HepG2 (cell line): ENCODE measurements at regions not wholly inside any gene's neighbourhood (a gene's known extent, or its start where the extent isn't known, plus 50 kb on each side); places are given as distances from the start of the nearest gene placed in this dataset.

Source experiments
- AHDC1 ChIP-seq: sonication (generic); formaldehyde crosslinking; IDR thresholded peaks from 2 replicates; pipeline ENCODE4 v1.5.1; 2020; ENCODE audit warnings: mild to moderate bottlenecking, missing genetic modification reagents, borderline replicate concordance
- CENPT ChIP-seq: sonication (generic); formaldehyde crosslinking; IDR thresholded peaks from 2 replicates; pipeline ENCODE4 v1.8.0; 2022; ENCODE audit warnings: low read depth, mild to moderate bottlenecking, moderate library complexity, missing genetic modification reagents
- ELF1 ChIP-seq: sonication (generic); formaldehyde crosslinking; IDR thresholded peaks from 2 replicates; pipeline ENCODE4 v1.4.0; 2020; ENCODE audit warnings: missing genetic modification reagents
- ELF3 ChIP-seq: IDR thresholded peaks from 2 replicates; pipeline ENCODE4 v1.6.1; 2016; ENCODE audit warnings: missing genetic modification reagents, missing compliant biosample characterization
- ERF ChIP-seq: IDR thresholded peaks from 2 replicates; pipeline ENCODE4 v1.6.1; 2018; ENCODE audit warnings: missing biosample characterization, missing genetic modification reagents
- HMG20A ChIP-seq: IDR thresholded peaks from 2 replicates; pipeline ENCODE4 v1.6.1; 2016; ENCODE audit warnings: borderline replicate concordance
- KMT2A ChIP-seq: sonication (generic); formaldehyde crosslinking; IDR thresholded peaks from 2 replicates; pipeline ENCODE4 v1.4.0; 2020; ENCODE audit warnings: missing genetic modification reagents
- MEF2D ChIP-seq: sonication (generic); formaldehyde crosslinking; IDR thresholded peaks from 2 replicates; pipeline ENCODE4 v1.5.1; 2020; ENCODE audit warnings: mild to moderate bottlenecking, missing genetic modification reagents
- NR2F2 ChIP-seq: IDR thresholded peaks from 2 replicates; pipeline ENCODE4 v1.6.1; 2012; ENCODE audit warnings: low read depth, inconsistent platforms, borderline replicate concordance
- TAF1 ChIP-seq: sonication (generic); formaldehyde crosslinking; IDR thresholded peaks from 2 replicates; pipeline ENCODE4 v1.4.0; 2020; ENCODE audit warnings: missing genetic modification reagents
- ZNF225 ChIP-seq: sonication (generic); formaldehyde crosslinking; IDR thresholded peaks from 2 replicates; pipeline ENCODE4 v1.4.0; 2020; ENCODE audit warnings: mild to moderate bottlenecking, missing genetic modification reagents
- ZNF30 ChIP-seq: sonication (generic); formaldehyde crosslinking; IDR thresholded peaks from 2 replicates; pipeline ENCODE4 v1.5.0; 2020; ENCODE audit warnings: mild to moderate bottlenecking, missing genetic modification reagents
- ZNF331 ChIP-seq: sonication (generic); formaldehyde crosslinking; IDR thresholded peaks from 2 replicates; pipeline ENCODE4 v1.4.0; 2020; ENCODE audit warnings: missing genetic modification reagents
- ZNF432 ChIP-seq: sonication (generic); formaldehyde crosslinking; IDR thresholded peaks from 2 replicates; pipeline ENCODE4 v1.5.0; 2020; ENCODE audit warnings: missing genetic modification reagents, mild to moderate bottlenecking, borderline replicate concordance
- ZNF644 ChIP-seq: IDR thresholded peaks from 2 replicates; pipeline ENCODE4 v1.6.1; 2016; ENCODE audit warnings: low read depth
- ZNF784 ChIP-seq: sonication (generic); formaldehyde crosslinking; IDR thresholded peaks from 2 replicates; pipeline ENCODE4 v1.5.1; 2020; ENCODE audit warnings: missing genetic modification reagents, mild to moderate bottlenecking, borderline replicate concordance
- ZSCAN29 ChIP-seq: sonication (generic); formaldehyde crosslinking; conservative IDR thresholded peaks from 2 replicates; pipeline ENCODE4 v1.4.0; 2020; ENCODE audit warnings: mild to moderate bottlenecking, missing genetic modification reagents
- TF ChIP-seq, protein P1 (sequence below): sonication (generic); formaldehyde crosslinking; IDR thresholded peaks from 2 replicates; pipeline ENCODE4 v1.5.0; 2020; ENCODE audit warnings: missing genetic modification reagents, mild to moderate bottlenecking, borderline replicate concordance
- TF ChIP-seq, protein P2 (sequence below): sonication (generic); formaldehyde crosslinking; IDR thresholded peaks from 2 replicates; pipeline ENCODE4 v1.5.1; 2020; ENCODE audit warnings: missing genetic modification reagents, mild to moderate bottlenecking, borderline replicate concordance
- TF ChIP-seq, protein P3 (sequence below): sonication (generic); formaldehyde crosslinking; IDR thresholded peaks from 2 replicates; pipeline ENCODE4 v1.8.1; 2022; ENCODE audit warnings: mild to moderate bottlenecking, missing genetic modification reagents
- TF ChIP-seq, protein P4 (sequence below): IDR thresholded peaks from 2 replicates; pipeline ENCODE4 v1.6.1; 2016; ENCODE audit warnings: mild to moderate bottlenecking, missing biosample characterization, missing genetic modification reagents

GRCh38 chr1:88117597-88117996 lies 566.5 kb upstream of the PKN2 start (continued):
- TF ChIP-seq AHDC1 (CRISPR knock-in tag) (no peak), KMT2A (CRISPR knock-in tag) (no peak), ZNF225 (CRISPR knock-in tag) (no peak), NR2F2 (no peak), HMG20A (CRISPR knock-in tag) (no peak), ZNF331 (CRISPR knock-in tag) (no peak; the same call in 1 of the 2 replicates), ERF (CRISPR knock-in tag) (no peak), TAF1 (CRISPR knock-in tag) (no peak), MEF2D (CRISPR knock-in tag) (no peak), ZNF30 (CRISPR knock-in tag) (no peak), CENPT (CRISPR knock-in tag) (no peak), ELF1 (CRISPR knock-in tag) (no peak), ELF3 (CRISPR knock-in tag) (no peak), ZNF784 (CRISPR knock-in tag) (no peak), ZNF432 (CRISPR knock-in tag) (no peak), ZSCAN29 (CRISPR knock-in tag) (no peak), ZNF644 (CRISPR knock-in tag) (no peak)
- TF ChIP-seq, protein P1, sequence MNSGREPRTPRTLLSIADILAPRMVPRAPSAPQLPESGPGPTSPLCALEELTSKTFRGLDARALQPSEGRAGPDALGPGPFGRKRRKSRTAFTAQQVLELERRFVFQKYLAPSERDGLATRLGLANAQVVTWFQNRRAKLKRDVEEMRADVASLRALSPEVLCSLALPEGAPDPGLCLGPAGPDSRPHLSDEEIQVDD (CRISPR knock-in tag): no peak
- TF ChIP-seq, protein P2, sequence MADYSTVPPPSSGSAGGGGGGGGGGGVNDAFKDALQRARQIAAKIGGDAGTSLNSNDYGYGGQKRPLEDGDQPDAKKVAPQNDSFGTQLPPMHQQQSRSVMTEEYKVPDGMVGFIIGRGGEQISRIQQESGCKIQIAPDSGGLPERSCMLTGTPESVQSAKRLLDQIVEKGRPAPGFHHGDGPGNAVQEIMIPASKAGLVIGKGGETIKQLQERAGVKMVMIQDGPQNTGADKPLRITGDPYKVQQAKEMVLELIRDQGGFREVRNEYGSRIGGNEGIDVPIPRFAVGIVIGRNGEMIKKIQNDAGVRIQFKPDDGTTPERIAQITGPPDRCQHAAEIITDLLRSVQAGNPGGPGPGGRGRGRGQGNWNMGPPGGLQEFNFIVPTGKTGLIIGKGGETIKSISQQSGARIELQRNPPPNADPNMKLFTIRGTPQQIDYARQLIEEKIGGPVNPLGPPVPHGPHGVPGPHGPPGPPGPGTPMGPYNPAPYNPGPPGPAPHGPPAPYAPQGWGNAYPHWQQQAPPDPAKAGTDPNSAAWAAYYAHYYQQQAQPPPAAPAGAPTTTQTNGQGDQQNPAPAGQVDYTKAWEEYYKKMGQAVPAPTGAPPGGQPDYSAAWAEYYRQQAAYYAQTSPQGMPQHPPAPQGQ: no peak
- TF ChIP-seq, protein P3, sequence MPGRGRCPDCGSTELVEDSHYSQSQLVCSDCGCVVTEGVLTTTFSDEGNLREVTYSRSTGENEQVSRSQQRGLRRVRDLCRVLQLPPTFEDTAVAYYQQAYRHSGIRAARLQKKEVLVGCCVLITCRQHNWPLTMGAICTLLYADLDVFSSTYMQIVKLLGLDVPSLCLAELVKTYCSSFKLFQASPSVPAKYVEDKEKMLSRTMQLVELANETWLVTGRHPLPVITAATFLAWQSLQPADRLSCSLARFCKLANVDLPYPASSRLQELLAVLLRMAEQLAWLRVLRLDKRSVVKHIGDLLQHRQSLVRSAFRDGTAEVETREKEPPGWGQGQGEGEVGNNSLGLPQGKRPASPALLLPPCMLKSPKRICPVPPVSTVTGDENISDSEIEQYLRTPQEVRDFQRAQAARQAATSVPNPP (CRISPR knock-in tag): no peak
- TF ChIP-seq, protein P4, sequence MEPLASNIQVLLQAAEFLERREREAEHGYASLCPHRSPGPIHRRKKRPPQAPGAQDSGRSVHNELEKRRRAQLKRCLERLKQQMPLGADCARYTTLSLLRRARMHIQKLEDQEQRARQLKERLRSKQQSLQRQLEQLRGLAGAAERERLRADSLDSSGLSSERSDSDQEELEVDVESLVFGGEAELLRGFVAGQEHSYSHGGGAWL (CRISPR knock-in tag): no peak
